Cardiac muscle cell (in vitro differentiated cells and primary cell): ENCODE measurements at regions not wholly inside any gene's neighbourhood (a gene's known extent, or its start where the extent isn't known, plus 50 kb on each side); places are given as distances from the start of the nearest gene placed in this dataset.
A peak's percentile ranks its signal among the peaks of the same experiment; 100 is the strongest.

Experiments used
- DNase-seq, 2 donors: peaks; one replicate each; pipeline versions ENCODE4 v3.0.0 to v3.0.0-alpha.2; 2010 to 2017; ENCODE audit warnings: low read depth in 1 of 2, low spot score in 1 of 2
- H3K27ac ChIP-seq: fragments of 200-600 bp; sonication (generic); 2 replicates; pipeline ENCODE4 v1.5.1; 2016
- H3K27me3 ChIP-seq: fragments of 200-600 bp; sonication (generic); 2 replicates; pipeline ENCODE4 v1.6.0; 2016; ENCODE audit warnings: control low read depth
- H3K36me3 ChIP-seq: fragments of 200-600 bp; sonication (generic); 2 replicates; pipeline ENCODE4 v1.5.1; 2016; ENCODE audit warnings: control low read depth
- H3K4me1 ChIP-seq: fragments of 200-600 bp; sonication (generic); 2 replicates; pipeline ENCODE4 v1.8.1; 2017; ENCODE audit warnings: low read depth, mild to moderate bottlenecking, mixed run types
- H3K4me3 ChIP-seq: fragments of 200-600 bp; sonication (generic); 2 replicates; pipeline ENCODE4 v1.5.1; 2016; ENCODE audit warnings: mild to moderate bottlenecking
- H3K9me3 ChIP-seq: fragments of 200-600 bp; sonication (generic); 2 replicates; pipeline ENCODE4 v1.5.1; 2017; ENCODE audit warnings: low read depth, mild to moderate bottlenecking, control low read depth
- TF ChIP-seq, protein P1 (sequence below): IDR thresholded peaks from 2 replicates; pipeline ENCODE4 v1.5.1; 2012; ENCODE audit warnings: low read depth, mild to moderate bottlenecking, low read length

DNA sequence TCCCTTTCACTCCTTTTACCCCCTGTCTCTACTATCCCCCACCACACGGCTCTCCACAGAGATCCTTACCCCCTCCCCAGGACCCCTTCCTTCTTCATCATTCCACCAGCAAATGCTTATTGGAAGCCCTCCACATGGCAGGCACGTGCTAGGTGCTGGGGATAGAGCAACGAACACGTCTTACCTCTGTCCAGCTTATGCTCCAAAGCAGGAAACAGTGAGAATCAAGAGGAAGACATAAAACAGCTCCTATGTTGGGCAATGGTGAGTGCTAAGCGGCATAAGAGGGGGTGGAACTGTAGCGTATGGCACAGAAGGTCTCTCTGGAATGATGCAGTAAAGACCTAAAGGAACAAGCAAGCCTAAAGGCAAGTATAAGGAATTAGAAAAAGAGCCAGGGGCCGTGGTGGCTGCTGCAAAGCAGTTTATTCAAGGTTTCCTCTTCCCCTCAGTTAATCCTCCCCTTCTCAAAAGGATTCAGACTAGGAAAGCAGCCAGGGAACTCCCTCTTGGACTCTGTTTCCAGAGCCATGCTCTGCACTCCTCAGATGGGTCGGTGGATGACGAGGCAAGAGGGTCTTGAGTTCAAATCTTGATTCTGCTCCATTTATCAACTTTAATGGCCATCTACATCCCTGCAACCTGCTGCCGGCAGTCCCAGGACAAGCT is 289.4 kb downstream of the FOXO1 start:
- no peaks in the 10 kb centered on the region for H3K9me3 ChIP-seq
- DNase-seq, result peak in 1 of 2 donors; percentile 57
- H3K27ac ChIP-seq, result no peak overlapping the region
- no peaks in the 10 kb centered on the region for H3K4me1 ChIP-seq
- H3K4me3 ChIP-seq, result no peak overlapping the region
- no peaks in the 10 kb centered on the region for H3K36me3 ChIP-seq
- H3K27me3 ChIP-seq, result no peaks in the 10 kb centered on the region
- TF ChIP-seq, protein P1, sequence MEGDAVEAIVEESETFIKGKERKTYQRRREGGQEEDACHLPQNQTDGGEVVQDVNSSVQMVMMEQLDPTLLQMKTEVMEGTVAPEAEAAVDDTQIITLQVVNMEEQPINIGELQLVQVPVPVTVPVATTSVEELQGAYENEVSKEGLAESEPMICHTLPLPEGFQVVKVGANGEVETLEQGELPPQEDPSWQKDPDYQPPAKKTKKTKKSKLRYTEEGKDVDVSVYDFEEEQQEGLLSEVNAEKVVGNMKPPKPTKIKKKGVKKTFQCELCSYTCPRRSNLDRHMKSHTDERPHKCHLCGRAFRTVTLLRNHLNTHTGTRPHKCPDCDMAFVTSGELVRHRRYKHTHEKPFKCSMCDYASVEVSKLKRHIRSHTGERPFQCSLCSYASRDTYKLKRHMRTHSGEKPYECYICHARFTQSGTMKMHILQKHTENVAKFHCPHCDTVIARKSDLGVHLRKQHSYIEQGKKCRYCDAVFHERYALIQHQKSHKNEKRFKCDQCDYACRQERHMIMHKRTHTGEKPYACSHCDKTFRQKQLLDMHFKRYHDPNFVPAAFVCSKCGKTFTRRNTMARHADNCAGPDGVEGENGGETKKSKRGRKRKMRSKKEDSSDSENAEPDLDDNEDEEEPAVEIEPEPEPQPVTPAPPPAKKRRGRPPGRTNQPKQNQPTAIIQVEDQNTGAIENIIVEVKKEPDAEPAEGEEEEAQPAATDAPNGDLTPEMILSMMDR, result no peak

DNA sequence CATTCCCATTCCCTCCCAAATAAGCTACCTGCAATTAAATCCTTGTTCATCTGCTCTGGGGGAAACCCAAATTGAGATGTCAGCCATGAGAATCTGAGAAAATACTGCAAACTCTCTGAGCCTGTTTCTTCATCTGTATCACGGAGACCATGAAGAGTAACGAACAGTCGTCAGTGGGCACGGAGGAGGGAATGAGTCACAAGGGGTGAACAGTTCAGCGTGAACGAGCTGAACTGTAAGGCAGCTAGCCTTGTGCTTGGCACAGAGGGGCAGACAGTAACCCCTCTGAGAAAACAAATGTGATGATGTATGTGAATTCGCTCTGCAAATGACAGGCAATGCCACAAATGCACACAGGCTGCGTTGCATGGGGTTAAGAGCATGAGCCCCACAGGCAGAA is 288.7 kb downstream of the FOXO1 start:
- peak in 1 of 2 donors; percentile 80 for DNase-seq
- no peaks in the 10 kb centered on the region for H3K27me3 ChIP-seq
- H3K9me3 ChIP-seq, result no peaks in the 10 kb centered on the region
- H3K4me1 ChIP-seq, result no peaks in the 10 kb centered on the region
- no peaks in the 10 kb centered on the region for H3K36me3 ChIP-seq
- TF ChIP-seq, protein P1, result no peak
- no peak overlapping the region for H3K27ac ChIP-seq
- H3K4me3 ChIP-seq, result no peak overlapping the region

DNA sequence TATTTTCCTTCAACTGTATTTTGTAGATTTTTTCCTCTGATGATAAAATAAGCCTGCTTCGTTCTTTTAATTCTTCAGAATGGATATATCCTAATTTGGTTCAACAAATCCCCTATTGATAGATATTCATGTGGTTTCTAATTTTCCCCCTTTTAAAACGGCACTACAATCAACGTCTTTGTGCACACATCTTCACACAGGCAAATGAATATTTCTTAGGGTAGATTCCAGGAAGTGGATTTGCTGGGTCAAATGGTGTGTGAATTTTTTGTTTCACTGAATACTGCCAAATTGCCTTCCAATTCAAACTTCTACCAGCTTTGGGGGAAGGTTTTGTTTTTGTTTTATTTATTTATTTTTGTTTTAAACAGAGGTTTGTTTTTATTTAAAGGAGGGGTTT is 287.2 kb downstream of the FOXO1 start:
- Histone ChIP-seq H3K36me3 (no peaks in the 10 kb centered on the region), H3K4me1 (no peaks in the 10 kb centered on the region), H3K27ac (no peak overlapping the region), H3K4me3 (no peak overlapping the region), H3K9me3 (no peaks in the 10 kb centered on the region), H3K27me3 (no peaks in the 10 kb centered on the region)
- no peak for DNase-seq
- TF ChIP-seq, protein P1, result no peak

DNA sequence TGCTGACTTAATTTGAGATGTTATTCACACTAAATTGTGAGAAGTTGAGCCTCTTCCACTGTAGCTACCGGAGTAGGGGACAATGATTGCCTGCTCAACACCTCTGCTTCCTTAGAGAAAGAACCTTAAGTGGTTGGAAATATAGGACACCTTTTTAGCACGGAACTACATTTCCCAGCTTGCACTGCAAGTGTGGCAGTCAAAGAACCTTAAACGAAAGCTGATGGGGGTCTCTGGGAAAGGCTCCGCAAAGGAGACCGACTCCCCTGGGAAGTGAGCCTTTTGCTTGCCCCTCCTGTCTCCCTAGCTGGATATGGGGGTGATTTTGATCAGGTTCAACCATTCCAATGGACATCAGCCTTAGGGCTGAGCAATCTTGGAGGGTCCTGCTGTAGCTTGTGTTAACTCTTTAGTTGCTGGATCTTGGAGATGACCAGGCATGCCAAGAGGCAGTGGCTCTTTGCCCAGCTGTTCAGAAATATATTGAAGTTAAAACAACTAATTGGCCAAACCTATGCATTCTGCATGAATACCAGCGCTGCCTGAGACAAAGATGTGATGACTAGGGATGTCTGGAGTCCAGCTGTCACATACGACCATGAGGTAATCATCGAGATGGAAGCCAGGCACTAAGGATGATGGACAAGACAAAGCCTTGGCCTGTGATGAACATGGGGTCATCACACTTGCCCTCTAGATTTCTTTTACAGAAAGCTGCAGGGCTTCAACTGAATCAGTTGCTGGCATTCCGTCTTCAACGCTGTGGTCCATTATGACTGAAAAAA is 286.5 kb downstream of the FOXO1 start:
- TF ChIP-seq, protein P1, result no peak
- DNase-seq, result no peak
- H3K27me3 ChIP-seq, result no peaks in the 10 kb centered on the region
- no peaks in the 10 kb centered on the region for H3K9me3 ChIP-seq
- H3K27ac ChIP-seq, result no peak overlapping the region
- no peaks in the 10 kb centered on the region for H3K36me3 ChIP-seq
- H3K4me3 ChIP-seq, result no peak overlapping the region
- H3K4me1 ChIP-seq, result no peaks in the 10 kb centered on the region

DNA sequence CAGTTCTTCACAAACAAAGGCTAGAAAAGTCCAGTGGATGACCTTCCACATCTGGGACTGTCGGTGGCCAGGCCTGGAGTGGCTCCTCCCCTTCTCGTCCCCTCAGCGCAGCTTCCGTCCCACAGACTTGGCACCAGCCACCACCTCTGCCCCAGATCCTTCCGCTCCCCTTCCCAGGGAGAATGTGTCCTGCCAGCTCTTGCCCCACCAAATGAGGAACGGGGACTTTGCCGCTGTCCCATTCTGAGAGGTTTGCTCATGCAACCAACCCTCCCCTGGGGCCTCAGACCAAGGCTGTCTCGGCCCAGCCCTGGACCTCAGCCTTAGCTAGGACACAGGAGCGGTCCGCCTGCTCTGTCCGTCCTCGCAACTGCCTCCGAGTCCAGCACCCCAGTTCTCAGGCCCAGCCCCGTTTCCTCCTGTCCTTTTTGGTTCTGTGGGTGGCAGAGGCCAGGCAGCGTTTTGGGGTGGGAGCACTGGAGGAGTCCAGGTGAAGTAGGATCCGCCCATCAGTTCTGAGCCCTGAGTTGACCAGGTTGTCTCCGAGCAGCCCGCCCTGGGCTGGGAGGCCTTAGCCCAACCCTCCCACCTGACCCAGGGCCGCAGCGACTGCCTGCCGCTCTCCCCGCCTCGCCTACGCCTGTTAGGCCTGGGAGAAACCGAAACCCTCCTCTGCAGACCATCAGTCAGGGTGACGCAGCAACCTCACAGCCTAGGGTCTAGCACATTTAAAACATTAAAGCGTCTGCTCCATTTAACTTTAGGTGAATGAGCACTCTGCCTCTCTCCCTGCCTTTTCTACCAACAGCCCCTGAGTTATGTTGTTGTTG is 284.3 kb downstream of the FOXO1 start:
- no peaks in the 10 kb centered on the region for H3K4me1 ChIP-seq
- H3K27ac ChIP-seq, result no peak overlapping the region
- no peaks in the 10 kb centered on the region for H3K9me3 ChIP-seq
- no peaks in the 10 kb centered on the region for H3K36me3 ChIP-seq
- H3K4me3 ChIP-seq, result no peak overlapping the region
- TF ChIP-seq, protein P1, result no peak
- H3K27me3 ChIP-seq, result no peaks in the 10 kb centered on the region
- no peak for DNase-seq
